Esophagus muscularis mucosa (tissue), 4 donors: ENCODE measurements at regions not wholly inside any gene's neighbourhood (a gene's known extent, or its start where the extent isn't known, plus 50 kb on each side); places are given as distances from the start of the nearest gene placed in this dataset.

ENCODE experiments used
- DNase-seq: peaks from one replicate; pipeline ENCODE4 v3.0.0-alpha.2; 2017; ENCODE audit errors: extremely low spot score
- H3K27ac ChIP-seq, 4 donors: fragments of 200-600 bp; sonication (generic); replicated peaks in 1 of 4; 1 replicate in 3 of 4; 2 replicates in 1 of 4; pipeline ENCODE4 v1.5.1; 2016 to 2019; ENCODE audit warnings: mild to moderate bottlenecking in 1 of 4
- H3K27me3 ChIP-seq, 4 donors: fragments of 200-600 bp; sonication (generic); one replicate each; pipeline versions ENCODE4 v1.5.1 to v1.6.0; 2016 to 2019
- H3K36me3 ChIP-seq, 4 donors: fragments of 200-600 bp; sonication (generic); one replicate each; pipeline ENCODE4 v1.5.1; 2016 to 2019
- H3K4me1 ChIP-seq, 4 donors: fragments of 200-600 bp; sonication (generic); one replicate each; pipeline ENCODE4 v1.5.1; 2016 to 2019
- H3K4me3 ChIP-seq, 4 donors: fragments of 200-600 bp; sonication (generic); 1 replicate in 2 of 4; 2 replicates in 2 of 4; pipeline ENCODE4 v1.5.1; 2016 to 2019; ENCODE audit warnings: mild to moderate bottlenecking in 4 of 4, moderate library complexity in 1 of 4
- H3K9me3 ChIP-seq, 4 donors: fragments of 200-600 bp; sonication (generic); 1 replicate in 3 of 4; 2 replicates in 1 of 4; pipeline ENCODE4 v1.5.1; 2016 to 2019
- CTCF ChIP-seq, 3 experiments: fragments of 200-600 bp in 2 of 3; fragments of 450-650 bp in 1 of 3; sonication (generic) in 2 of 3; IDR thresholded peaks; one replicate each; pipeline ENCODE4 v1.5.1; 2017 to 2019; ENCODE audit warnings: antibody characterized with exemption in 3 of 3, mild to moderate bottlenecking in 2 of 3, moderate library complexity in 1 of 3
- EP300 ChIP-seq: sonication (generic); formaldehyde crosslinking; IDR thresholded peaks from one replicate; pipeline ENCODE4 v1.6.1; 2017; ENCODE audit warnings: antibody characterized with exemption
- POLR2A ChIP-seq: fragments of 450-650 bp; IDR thresholded peaks from one replicate; pipeline ENCODE4 v1.6.1; 2017; ENCODE audit warnings: antibody characterized with exemption, moderate library complexity, mild to moderate bottlenecking, low read depth
- POLR2AphosphoS5 ChIP-seq, 2 donors: sonication (generic); formaldehyde crosslinking; IDR thresholded peaks; one replicate each; pipeline ENCODE4 v1.6.1; 2017; ENCODE audit warnings: antibody characterized with exemption in 2 of 2
- WGBS: methylation state at CpG from one replicate; pipeline ENCODE4 v1.1.5; 2018; 5-methylcytosine and 5-hydroxymethylcytosine counted together
- intact Hi-C: fragments of 100-400 bp; cut with DNase I; formaldehyde crosslinking; loops from one replicate; pipeline ENCODE4 v1.15.1; 2023

- WGBS, result 37% methylated on average over 4 of the region's 4 CpGs
- no peaks in the 10 kb centered on the region for H3K36me3 ChIP-seq
- DNase-seq, result no peak
- peaks cover 0 to 9% (median 0%) of the 10 kb centered on the region in 4 donors for H3K4me1 ChIP-seq
- TF ChIP-seq POLR2AphosphoS5 (IDR thresholded peaks at IDR 0.05), result no peak
- no peak for TF ChIP-seq EP300
- TF ChIP-seq POLR2A, result no peak
- no peak for TF ChIP-seq CTCF (IDR thresholded peaks at IDR 0.05)
- intact Hi-C loops, result no loop called here
- no peak overlapping the region for H3K4me3 ChIP-seq
- no peaks in the 10 kb centered on the region for H3K9me3 ChIP-seq
- no peaks in the 10 kb centered on the region for H3K27me3 ChIP-seq
- H3K27ac ChIP-seq, result no peak overlapping the region
These were observed 297.0 kb downstream of the MAP2K6 start for GRCh38 chr17:69711541-69711940.

- Histone ChIP-seq H3K27ac (no peak overlapping the region), H3K9me3 (no peaks in the 10 kb centered on the region), H3K4me3 (no peak overlapping the region), H3K27me3 (no peaks in the 10 kb centered on the region), H3K4me1 (peaks cover 0 to 22% (median 6%) of the 10 kb centered on the region in 4 donors), H3K36me3 (no peaks in the 10 kb centered on the region)
- intact Hi-C loops, result no loop called here
- no peak for TF ChIP-seq CTCF (IDR thresholded peaks at IDR 0.05)
- TF ChIP-seq POLR2A, result no peak
- TF ChIP-seq EP300, result no peak
- no peak for TF ChIP-seq POLR2AphosphoS5 (IDR thresholded peaks at IDR 0.05)
- DNase-seq, result no peak
- WGBS, result 49% methylated on average over 2 of the region's 2 CpGs
These were observed 298.4 kb downstream of the MAP2K6 start for GRCh38 chr17:69712801-69713311.

- Histone ChIP-seq H3K27ac (no peak overlapping the region), H3K4me1 (peaks cover 0 to 23% (median 6%) of the 10 kb centered on the region in 4 donors), H3K9me3 (no peaks in the 10 kb centered on the region), H3K27me3 (no peaks in the 10 kb centered on the region), H3K36me3 (no peaks in the 10 kb centered on the region), H3K4me3 (no peak overlapping the region)
- no peak for TF ChIP-seq POLR2AphosphoS5 (IDR thresholded peaks at IDR 0.05)
- TF ChIP-seq CTCF (IDR thresholded peaks at IDR 0.05), result no peak
- TF ChIP-seq EP300, result no peak
- TF ChIP-seq POLR2A, result no peak
- intact Hi-C loops, result no loop called here
- WGBS, result 93% methylated on average over 4 of the region's 4 CpGs
- DNase-seq, result no peak
These were observed 299.3 kb downstream of the MAP2K6 start for GRCh38 chr17:69713815-69714214.

- WGBS, result 51% methylated on average over 2 of the region's 2 CpGs
- Histone ChIP-seq H3K4me3 (no peak overlapping the region), H3K9me3 (no peaks in the 10 kb centered on the region), H3K36me3 (no peaks in the 10 kb centered on the region), H3K4me1 (peaks cover 0 to 23% (median 6%) of the 10 kb centered on the region in 4 donors), H3K27me3 (no peaks in the 10 kb centered on the region), H3K27ac (no peak overlapping the region)
- DNase-seq, result no peak
- intact Hi-C loops, result no loop called here
- TF ChIP-seq POLR2A (no peak), POLR2AphosphoS5 (IDR thresholded peaks at IDR 0.05) (no peak)
These were observed 300.2 kb downstream of the MAP2K6 start for GRCh38 chr17:69714669-69715068.

- TF ChIP-seq POLR2AphosphoS5 (IDR thresholded peaks at IDR 0.05) (no peak), POLR2A (no peak), CTCF (IDR thresholded peaks at IDR 0.05) (no peak), EP300 (no peak)
- DNase-seq, result no peak
- H3K27ac ChIP-seq, result no peak overlapping the region
- no peaks in the 10 kb centered on the region for H3K27me3 ChIP-seq
- H3K4me3 ChIP-seq, result no peak overlapping the region
- no peaks in the 10 kb centered on the region for H3K9me3 ChIP-seq
- H3K4me1 ChIP-seq, result peaks cover 0 to 23% (median 6%) of the 10 kb centered on the region in 4 donors
- 96% methylated on average over 4 of the region's 4 CpGs for WGBS
- no peaks in the 10 kb centered on the region for H3K36me3 ChIP-seq
- intact Hi-C loops, result no loop called here
These were observed 301.2 kb downstream of the MAP2K6 start for GRCh38 chr17:69715656-69716055.
